A172 (cell line): ENCODE measurements at regions not wholly inside any gene's neighbourhood (a gene's known extent, or its start where the extent isn't known, plus 50 kb on each side); places are given as distances from the start of the nearest gene placed in this dataset.
A peak's percentile ranks its signal among the peaks of the same experiment; 100 is the strongest.
"Not testable (repeated sequence)": the region's sequence is repeated elsewhere in the genome, so short reads cannot be mapped to it uniquely, and the experiment has no call there.

ENCODE experiments used
- DNase-seq: peaks from one replicate; pipeline ENCODE4 v3.0.0-alpha.2; 2015; ENCODE audit warnings: low spot score

- no peak for DNase-seq
Measured at GRCh38 chr15:35992791-35993190, 446.8 kb upstream of the DPH6 start.

GRCh38 chr15:35993196-35993595, 447.2 kb upstream of the DPH6 start:
- DNase-seq: no peak

GRCh38 chr15:35994876-35995275, 448.9 kb upstream of the DPH6 start:
- no peak for DNase-seq

- DNase-seq: no peak
Measured at GRCh38 chr15:35998663-35999602, 453.0 kb upstream of the DPH6 start.

- DNase-seq: no peak
Measured at GRCh38 chr15:36004891-36005490, 459.0 kb upstream of the DPH6 start.

- no peak for DNase-seq
Measured at GRCh38 chr15:36005542-36005941, 459.6 kb upstream of the DPH6 start.

GRCh38 chr15:36007699-36008098, 461.7 kb upstream of the DPH6 start:
- no peak for DNase-seq

- DNase-seq: no peak
Measured at GRCh38 chr15:36008719-36009118, 462.8 kb upstream of the DPH6 start.

- DNase-seq: no peak
Measured at GRCh38 chr15:36024031-36024688, 478.2 kb upstream of the DPH6 start.

GRCh38 chr15:36026627-36027283, 480.8 kb upstream of the DPH6 start:
- no peak for DNase-seq

GRCh38 chr15:36029606-36030210, 483.7 kb upstream of the DPH6 start:
- peak; percentile 30 for DNase-seq

GRCh38 chr15:36039996-36040572, 494.1 kb upstream of the DPH6 start:
- no peak for DNase-seq

GRCh38 chr15:36047018-36047716, 501.2 kb upstream of the DPH6 start:
- not testable (repeated sequence) for DNase-seq

GRCh38 chr15:36050899-36051298, 504.9 kb upstream of the DPH6 start:
- no peak for DNase-seq

- DNase-seq: peak; percentile 5
Measured at GRCh38 chr15:36052641-36053040, 506.7 kb upstream of the DPH6 start.

GRCh38 chr15:36053746-36054145, 507.8 kb upstream of the DPH6 start:
- DNase-seq: peak; percentile 1

GRCh38 chr15:36059596-36059995, 513.6 kb upstream of the DPH6 start:
- no peak for DNase-seq

GRCh38 chr15:36062357-36062756, 516.4 kb upstream of the DPH6 start:
- DNase-seq: no peak

- no peak for DNase-seq
Measured at GRCh38 chr15:36066757-36067156, 512.7 kb upstream of the CDIN1 start.

- DNase-seq: no peak
Measured at GRCh38 chr15:36067483-36068274, 511.7 kb upstream of the CDIN1 start.
